AG09319 (cell line): ENCODE measurements at regions not wholly inside any gene's neighbourhood (a gene's known extent, or its start where the extent isn't known, plus 50 kb on each side); places are given as distances from the start of the nearest gene placed in this dataset.

Source experiments
- DNase-seq: peaks from one replicate; pipeline ENCODE4 v3.0.0-alpha.2; 2010; ENCODE audit warnings: low read depth; ENCODE audit errors: extremely low read depth
- CTCF ChIP-seq: IDR thresholded peaks from 2 replicates; pipeline ENCODE4 v1.5.1; 2011; ENCODE audit warnings: low read depth, mild to moderate bottlenecking, inconsistent platforms, low read length, moderate library complexity

DNA sequence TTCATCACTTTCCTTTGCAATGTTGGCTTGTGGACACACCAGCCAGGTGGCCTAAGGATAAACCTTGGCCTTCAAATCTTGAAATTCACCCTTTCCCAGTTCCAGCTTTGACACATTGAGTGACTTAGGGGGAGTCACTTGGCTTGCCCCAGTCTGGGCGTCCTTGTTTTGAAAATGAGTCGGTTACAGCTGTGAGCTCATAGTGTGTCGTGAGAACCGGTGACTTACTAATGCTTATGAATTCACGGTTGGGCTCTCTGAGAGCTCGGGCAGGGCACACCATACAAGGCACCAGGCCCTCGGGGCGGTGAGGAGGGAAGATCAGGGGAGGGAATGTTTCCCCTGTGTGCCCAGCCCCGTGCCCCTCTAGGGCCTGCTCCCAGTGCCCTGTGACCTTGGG is 126.9 kb upstream of the TMPRSS2 start:
- no peak for DNase-seq
- TF ChIP-seq CTCF = no peak

- TF ChIP-seq CTCF = no peak
- DNase-seq = no peak
Observed at GRCh38 chr21:41634211-41634694, 126.3 kb upstream of the TMPRSS2 start.

DNA sequence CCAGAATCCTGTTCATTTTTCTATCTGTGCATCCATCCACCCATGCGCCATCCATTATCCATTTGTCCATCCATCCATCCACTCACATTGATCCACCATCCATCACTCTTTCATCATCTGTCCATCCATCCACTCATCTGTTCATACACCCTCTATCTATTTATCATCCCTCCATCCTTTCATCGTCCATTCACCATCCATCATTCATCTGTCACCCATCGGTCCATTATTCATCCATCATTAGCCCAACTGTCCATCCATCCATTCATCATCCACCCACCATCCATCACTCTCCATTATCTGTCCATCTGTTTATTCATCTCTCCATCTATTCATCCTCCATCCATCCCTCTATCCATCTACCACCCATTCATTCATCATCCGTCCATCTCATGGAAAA is 125.7 kb upstream of the TMPRSS2 start:
- no peak for TF ChIP-seq CTCF
- DNase-seq = no peak

- no peak for DNase-seq
- no peak for TF ChIP-seq CTCF
Observed at GRCh38 chr21:41632748-41633475, 125.0 kb upstream of the TMPRSS2 start.

DNA sequence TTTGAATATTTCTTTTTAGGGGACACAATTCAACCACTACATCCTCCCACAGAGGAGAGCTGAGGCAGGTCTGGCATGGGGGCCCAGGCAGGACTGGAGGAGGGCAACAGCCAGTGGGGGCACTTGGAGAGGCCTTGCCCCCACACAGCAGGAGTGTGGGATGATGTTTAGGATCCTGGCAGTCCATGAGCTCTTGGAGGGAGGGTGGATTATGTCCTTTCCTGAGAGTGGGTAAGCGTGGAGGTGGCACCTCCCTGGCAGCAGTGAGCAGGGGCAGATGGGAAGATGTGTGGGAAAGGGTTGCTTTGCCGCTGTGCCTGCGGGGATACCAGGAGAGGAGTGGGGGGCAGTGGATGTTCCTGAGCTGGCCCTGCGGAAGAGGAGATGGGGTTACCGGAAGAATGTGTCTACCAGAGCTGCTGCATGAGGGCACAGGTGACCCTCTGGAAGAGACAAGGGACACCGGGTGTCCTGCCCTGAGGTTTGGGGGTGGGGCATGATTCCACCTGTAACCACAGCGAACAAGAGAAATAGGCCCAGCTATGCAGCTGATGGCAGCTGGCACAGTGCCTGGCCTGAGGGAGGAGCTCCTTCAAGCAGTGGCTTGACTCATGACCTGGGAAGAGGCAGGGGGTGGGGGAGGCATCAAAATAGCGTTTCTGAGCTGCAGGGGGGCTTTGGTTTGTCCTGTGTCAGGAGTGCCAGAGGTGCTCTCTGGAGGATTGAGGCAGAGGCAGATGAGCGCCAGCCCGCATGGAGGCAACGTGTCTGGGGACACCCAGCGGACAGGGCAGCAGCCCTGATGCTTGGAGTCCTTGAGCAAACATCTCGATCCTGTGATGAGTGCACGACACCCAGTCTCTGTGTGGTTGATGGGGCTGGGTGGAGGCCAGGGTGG is 123.9 kb upstream of the TMPRSS2 start:
- DNase-seq = no peak
- TF ChIP-seq CTCF = no peak

DNA sequence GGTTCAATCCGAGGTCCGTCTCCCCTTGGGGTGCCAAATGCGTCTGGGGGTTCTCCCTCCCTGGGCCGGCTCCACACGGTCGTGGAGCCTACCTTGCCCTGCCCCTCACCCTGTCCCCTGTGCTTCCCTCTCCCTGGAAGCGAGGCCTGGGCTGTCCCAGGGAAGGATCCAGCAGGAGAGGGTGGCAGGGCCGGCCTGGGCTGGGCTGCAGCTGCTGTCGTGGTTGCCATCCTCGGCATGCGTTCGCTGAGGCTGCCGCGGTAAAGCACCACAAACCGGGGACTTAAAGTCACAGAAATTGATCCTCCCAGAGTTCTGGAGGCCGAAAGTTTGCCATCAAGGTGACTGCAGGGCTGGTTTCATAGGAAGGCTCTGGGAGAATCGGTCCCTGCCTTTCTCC is 123.0 kb upstream of the TMPRSS2 start:
- no peak for DNase-seq
- TF ChIP-seq CTCF = no peak

- DNase-seq = peak; percentile 93
- no peak for TF ChIP-seq CTCF
Observed at GRCh38 chr21:41630249-41630648, 122.3 kb upstream of the TMPRSS2 start.
